ENCODE measurements at regions not wholly inside any gene's neighbourhood (a gene's known extent, or its start where the extent isn't known, plus 50 kb on each side); places are given as distances from the start of the nearest gene placed in this dataset.

GRCh38 chr1:34436836-34437235, 260.1 kb downstream of the C1orf94 start:
- TF ChIP-seq POU2F2 (IDR thresholded peaks at IDR 0.05; ENCODE audit: low read depth, low read length) (no peak), PAX5 (IDR thresholded peaks at IDR 0.05; ENCODE audit: insufficient read depth, low read length, severe bottlenecking) (no peak), POLR2AphosphoS5 (IDR thresholded peaks at IDR 0.05; ENCODE audit: low read depth, low read length) (no peak), TAF1 (IDR thresholded peaks at IDR 0.05; ENCODE audit: low read depth, low read length) (no peak), POLR2A (IDR thresholded peaks at IDR 0.05; ENCODE audit: low read depth, low read length) (no peak), SPI1 (IDR thresholded peaks at IDR 0.05; ENCODE audit: low read depth, low read length) (no peak)
- DNase-seq (ENCODE audit: insufficient read length, low spot score): no peak
- no peak for FAIRE-seq

DNA sequence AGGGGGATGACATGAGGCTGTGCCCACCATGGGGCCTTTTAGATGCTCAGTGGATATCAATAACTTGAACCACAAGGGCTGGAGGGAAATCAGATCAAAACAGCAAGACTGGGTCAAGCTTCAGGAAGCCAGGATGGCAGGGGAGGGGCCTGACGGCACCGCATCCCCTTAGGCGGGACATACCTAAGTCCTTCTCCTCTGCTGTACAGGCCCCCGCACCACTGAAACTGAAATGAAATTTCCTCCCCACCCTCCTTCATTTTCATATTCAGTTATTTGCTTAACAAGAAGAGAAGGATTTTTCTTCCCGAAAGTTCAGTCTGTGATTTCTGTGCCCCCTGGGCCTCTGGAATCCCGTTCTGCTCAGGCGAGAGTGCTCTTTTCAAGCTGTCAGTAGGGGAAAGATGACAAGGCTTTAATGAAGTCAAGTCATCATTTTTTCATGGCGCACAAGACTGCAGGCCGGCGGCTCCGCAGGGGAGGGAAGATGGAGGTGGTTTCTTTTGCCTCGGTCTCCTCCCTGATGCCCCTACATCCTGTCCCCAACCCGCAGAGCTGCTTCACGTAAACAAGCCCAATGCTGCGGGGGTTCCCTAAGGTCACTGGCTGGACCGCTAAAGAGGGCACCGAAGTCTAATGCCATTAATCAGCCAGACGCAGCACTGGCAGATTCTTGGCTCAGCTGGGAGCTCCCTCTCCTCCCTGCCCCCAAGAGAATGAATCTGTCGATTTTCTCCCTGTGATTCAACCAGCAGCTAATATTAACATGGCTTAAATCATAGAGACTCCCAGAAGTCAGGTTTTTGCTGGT, 264.8 kb downstream of the C1orf94 start:
- TF ChIP-seq PAX5 (IDR thresholded peaks at IDR 0.05; ENCODE audit: insufficient read depth, low read length, severe bottlenecking) (no peak), POLR2A (IDR thresholded peaks at IDR 0.05; ENCODE audit: low read depth, low read length) (no peak), POU2F2 (IDR thresholded peaks at IDR 0.05; ENCODE audit: low read depth, low read length) (no peak), POLR2AphosphoS5 (IDR thresholded peaks at IDR 0.05; ENCODE audit: low read depth, low read length) (no peak), SPI1 (IDR thresholded peaks at IDR 0.05; ENCODE audit: low read depth, low read length) (no peak), TAF1 (IDR thresholded peaks at IDR 0.05; ENCODE audit: low read depth, low read length) (no peak)
- FAIRE-seq (no peak), DNase-seq (ENCODE audit: insufficient read length, low spot score) (no peak)

DNA sequence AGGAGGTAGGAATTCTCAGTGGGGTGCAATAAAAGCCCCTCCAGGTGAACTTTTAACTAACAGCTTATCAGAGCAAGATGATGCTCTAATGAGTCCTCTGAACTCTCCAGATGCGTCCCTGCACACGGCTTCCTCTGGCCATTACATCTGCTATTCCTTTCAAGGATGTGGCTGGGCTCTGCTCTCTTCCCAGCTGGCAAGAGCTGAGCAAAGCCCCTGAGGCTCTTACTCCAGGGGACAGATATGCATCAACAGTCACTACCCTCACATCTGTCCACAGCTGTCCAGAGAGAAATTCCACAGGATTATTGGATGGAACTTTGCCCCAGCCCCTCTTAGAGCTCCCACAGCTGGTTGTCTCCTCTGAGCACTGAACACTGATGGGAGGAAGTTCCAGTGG, 267.8 kb downstream of the C1orf94 start:
- TF ChIP-seq POLR2A (IDR thresholded peaks at IDR 0.05; ENCODE audit: low read depth, low read length): no peak
- TF ChIP-seq PAX5 (IDR thresholded peaks at IDR 0.05; ENCODE audit: insufficient read depth, low read length, severe bottlenecking): no peak
- TF ChIP-seq TAF1 (IDR thresholded peaks at IDR 0.05; ENCODE audit: low read depth, low read length): no peak
- no peak for TF ChIP-seq SPI1 (IDR thresholded peaks at IDR 0.05; ENCODE audit: low read depth, low read length)
- no peak for TF ChIP-seq POLR2AphosphoS5 (IDR thresholded peaks at IDR 0.05; ENCODE audit: low read depth, low read length)
- TF ChIP-seq POU2F2 (IDR thresholded peaks at IDR 0.05; ENCODE audit: low read depth, low read length): no peak
- FAIRE-seq (no peak), DNase-seq (ENCODE audit: insufficient read length, low spot score) (no peak)

DNA sequence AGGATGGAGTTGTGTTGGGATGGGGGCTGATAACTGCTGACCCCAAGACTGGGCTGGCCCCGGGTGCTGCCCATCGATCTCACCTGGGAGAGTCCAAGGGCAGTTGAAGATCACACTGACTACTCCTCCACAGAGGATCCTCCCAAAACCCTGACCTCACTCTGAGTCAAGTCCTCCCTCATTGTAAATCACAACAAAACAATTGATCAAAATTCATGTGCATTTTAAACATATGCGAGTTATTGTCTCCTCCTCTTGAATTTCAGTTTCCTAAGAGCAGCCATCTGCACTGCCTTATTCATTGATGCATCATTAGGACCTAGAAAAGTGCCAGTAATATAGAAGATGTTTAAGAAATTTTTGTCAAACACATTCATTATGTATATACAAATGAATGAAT, 273.6 kb downstream of the C1orf94 start:
- no peak for DNase-seq (ENCODE audit: insufficient read length, low spot score)
- TF ChIP-seq POU2F2 (IDR thresholded peaks at IDR 0.05; ENCODE audit: low read depth, low read length) (no peak), SPI1 (IDR thresholded peaks at IDR 0.05; ENCODE audit: low read depth, low read length) (no peak), PAX5 (IDR thresholded peaks at IDR 0.05; ENCODE audit: insufficient read depth, low read length, severe bottlenecking) (no peak), POLR2A (IDR thresholded peaks at IDR 0.05; ENCODE audit: low read depth, low read length) (no peak), POLR2AphosphoS5 (IDR thresholded peaks at IDR 0.05; ENCODE audit: low read depth, low read length) (no peak), TAF1 (IDR thresholded peaks at IDR 0.05; ENCODE audit: low read depth, low read length) (no peak)
- no peak for FAIRE-seq

- TF ChIP-seq POU2F2 (IDR thresholded peaks at IDR 0.05; ENCODE audit: low read depth, low read length) (no peak), PAX5 (IDR thresholded peaks at IDR 0.05; ENCODE audit: insufficient read depth, low read length, severe bottlenecking) (no peak), POLR2AphosphoS5 (IDR thresholded peaks at IDR 0.05; ENCODE audit: low read depth, low read length) (no peak), SPI1 (IDR thresholded peaks at IDR 0.05; ENCODE audit: low read depth, low read length) (no peak), TAF1 (IDR thresholded peaks at IDR 0.05; ENCODE audit: low read depth, low read length) (no peak), POLR2A (IDR thresholded peaks at IDR 0.05; ENCODE audit: low read depth, low read length) (no peak)
- FAIRE-seq: no peak
These were observed 275.7 kb downstream of the C1orf94 start for GRCh38 chr1:34452451-34452850.

GRCh38 chr1:34455121-34455520, 278.4 kb downstream of the C1orf94 start:
- no peak for DNase-seq (ENCODE audit: insufficient read length, low spot score)
- FAIRE-seq: no peak
- TF ChIP-seq TAF1 (IDR thresholded peaks at IDR 0.05; ENCODE audit: low read depth, low read length) (no peak), POLR2AphosphoS5 (IDR thresholded peaks at IDR 0.05; ENCODE audit: low read depth, low read length) (no peak), POLR2A (IDR thresholded peaks at IDR 0.05; ENCODE audit: low read depth, low read length) (no peak), POU2F2 (IDR thresholded peaks at IDR 0.05; ENCODE audit: low read depth, low read length) (no peak), SPI1 (IDR thresholded peaks at IDR 0.05; ENCODE audit: low read depth, low read length) (no peak), PAX5 (IDR thresholded peaks at IDR 0.05; ENCODE audit: insufficient read depth, low read length, severe bottlenecking) (no peak)

More at GRCh38 chr1:34452451-34452850, 275.7 kb downstream of the C1orf94 start:
- DNase-seq (ENCODE audit: insufficient read length, low spot score): no peak

- DNase-seq (ENCODE audit: insufficient read length, low spot score) (peak; percentile 52), FAIRE-seq (peak; percentile 73)
- TF ChIP-seq POLR2AphosphoS5 (IDR thresholded peaks at IDR 0.05; ENCODE audit: low read depth, low read length): no peak
- TF ChIP-seq POLR2A (IDR thresholded peaks at IDR 0.05; ENCODE audit: low read depth, low read length): no peak
- TF ChIP-seq POU2F2 (IDR thresholded peaks at IDR 0.05; ENCODE audit: low read depth, low read length): no peak
- no peak for TF ChIP-seq SPI1 (IDR thresholded peaks at IDR 0.05; ENCODE audit: low read depth, low read length)
- TF ChIP-seq TAF1 (IDR thresholded peaks at IDR 0.05; ENCODE audit: low read depth, low read length): no peak
- TF ChIP-seq PAX5 (IDR thresholded peaks at IDR 0.05; ENCODE audit: insufficient read depth, low read length, severe bottlenecking): no peak
These were observed 283.5 kb downstream of the C1orf94 start for GRCh38 chr1:34460193-34460592.

GRCh38 chr1:34470401-34470800, 284.4 kb upstream of the GJB5 start:
- no peak for DNase-seq (ENCODE audit: insufficient read length, low spot score)
- no peak for FAIRE-seq
- TF ChIP-seq TAF1 (IDR thresholded peaks at IDR 0.05; ENCODE audit: low read depth, low read length): no peak
- no peak for TF ChIP-seq SPI1 (IDR thresholded peaks at IDR 0.05; ENCODE audit: low read depth, low read length)
- no peak for TF ChIP-seq POU2F2 (IDR thresholded peaks at IDR 0.05; ENCODE audit: low read depth, low read length)
- TF ChIP-seq PAX5 (IDR thresholded peaks at IDR 0.05; ENCODE audit: insufficient read depth, low read length, severe bottlenecking): no peak
- TF ChIP-seq POLR2A (IDR thresholded peaks at IDR 0.05; ENCODE audit: low read depth, low read length): no peak
- no peak for TF ChIP-seq POLR2AphosphoS5 (IDR thresholded peaks at IDR 0.05; ENCODE audit: low read depth, low read length)

- TF ChIP-seq POLR2AphosphoS5 (IDR thresholded peaks at IDR 0.05; ENCODE audit: low read depth, low read length): no peak
- no peak for TF ChIP-seq SPI1 (IDR thresholded peaks at IDR 0.05; ENCODE audit: low read depth, low read length)
- no peak for TF ChIP-seq POU2F2 (IDR thresholded peaks at IDR 0.05; ENCODE audit: low read depth, low read length)
- TF ChIP-seq TAF1 (IDR thresholded peaks at IDR 0.05; ENCODE audit: low read depth, low read length): no peak
- no peak for TF ChIP-seq PAX5 (IDR thresholded peaks at IDR 0.05; ENCODE audit: insufficient read depth, low read length, severe bottlenecking)
- TF ChIP-seq POLR2A (IDR thresholded peaks at IDR 0.05; ENCODE audit: low read depth, low read length): no peak
- DNase-seq (ENCODE audit: insufficient read length, low spot score) (no peak), FAIRE-seq (no peak)
These were observed 280.3 kb upstream of the GJB5 start for GRCh38 chr1:34474566-34474965.

All from GM12891 (cell line).